ENCODE measurements at regions not wholly inside any gene's neighbourhood (a gene's known extent, or its start where the extent isn't known, plus 50 kb on each side); places are given as distances from the start of the nearest gene placed in this dataset.

- no peaks in the 10 kb centered on the region for H3K79me2 ChIP-seq (ENCODE audit: control insufficient read depth, insufficient read depth, low read length, poor library complexity)
- no peaks in the 10 kb centered on the region for H3K27me3 ChIP-seq (ENCODE audit: insufficient read depth, low read length)
- no peak overlapping the region for H4K8ac ChIP-seq (ENCODE audit: low read depth, low read length)
- no peak overlapping the region for H2AFZ ChIP-seq (ENCODE audit: insufficient read depth, low read length, poor library complexity)
- H3K9me3 ChIP-seq (ENCODE audit: insufficient read depth, low read depth, low read length) = no peaks in the 10 kb centered on the region
- no peak overlapping the region for H2BK5ac ChIP-seq (ENCODE audit: low read depth, low read length, poor library complexity)
- H3K9ac ChIP-seq (ENCODE audit: low read length) = no peak overlapping the region
- no peak overlapping the region for H3K4ac ChIP-seq (ENCODE audit: low read depth, low read length)
- H3K14ac ChIP-seq (ENCODE audit: low read length) = no peak overlapping the region
- DNase-seq = peak in 1 of 2 donors; percentile 1
- WGBS (ENCODE audit: extremely low coverage, insufficient coverage, insufficient read length) = no CpG with 5 or more reads among the region's 2 CpGs
- no peak overlapping the region for H3K27ac ChIP-seq (ENCODE audit: low read depth, low read length)
- H3K4me1 ChIP-seq (ENCODE audit: control insufficient read depth in 1 of 2, insufficient read depth in 2 of 2, low read length in 2 of 2) = no peaks in the 10 kb centered on the region
- H2AK5ac ChIP-seq (ENCODE audit: low read length) = no peak overlapping the region
- H2BK12ac ChIP-seq (ENCODE audit: low read length) = no peak overlapping the region
- no peak overlapping the region for H4K12ac ChIP-seq (ENCODE audit: low read depth, low read length)
- H4K91ac ChIP-seq (ENCODE audit: low read depth, low read length) = no peak overlapping the region
- H3K4me3 ChIP-seq (ENCODE audit: low read depth, low read length) = no peak overlapping the region
- H3K79me1 ChIP-seq (ENCODE audit: low read length) = no peaks in the 10 kb centered on the region
- H2BK120ac ChIP-seq (ENCODE audit: insufficient read depth, low read length, poor library complexity) = no peak overlapping the region
- H3K4me2 ChIP-seq (ENCODE audit: low read length) = no peak overlapping the region
- no peak overlapping the region for H3K18ac ChIP-seq (ENCODE audit: low read length)
- no peak overlapping the region for H3K23ac ChIP-seq (ENCODE audit: low read length)
- H3K36me3 ChIP-seq (ENCODE audit: control insufficient read depth in 1 of 2, insufficient read depth in 2 of 2, low read length in 2 of 2) = no peaks in the 10 kb centered on the region
These were observed 168.1 kb upstream of the NOVA1 start for GRCh38 chr14:26765768-26766520.

GRCh38 chr14:26766726-26767125, 168.9 kb upstream of the NOVA1 start:
- no peak overlapping the region for H3K9ac ChIP-seq (ENCODE audit: low read length)
- H3K4me3 ChIP-seq (ENCODE audit: low read depth, low read length) = no peak overlapping the region
- no peaks in the 10 kb centered on the region for H3K9me3 ChIP-seq (ENCODE audit: insufficient read depth, low read depth, low read length)
- H3K27me3 ChIP-seq (ENCODE audit: insufficient read depth, low read length) = no peaks in the 10 kb centered on the region
- H3K4ac ChIP-seq (ENCODE audit: low read depth, low read length) = no peak overlapping the region
- H3K36me3 ChIP-seq (ENCODE audit: control insufficient read depth in 1 of 2, insufficient read depth in 2 of 2, low read length in 2 of 2) = no peaks in the 10 kb centered on the region
- H4K91ac ChIP-seq (ENCODE audit: low read depth, low read length) = no peak overlapping the region
- no CpG with 5 or more reads among the region's 1 CpG for WGBS (ENCODE audit: extremely low coverage, insufficient coverage, insufficient read length)
- H4K8ac ChIP-seq (ENCODE audit: low read depth, low read length) = no peak overlapping the region
- H3K27ac ChIP-seq (ENCODE audit: low read depth, low read length) = no peak overlapping the region
- no peaks in the 10 kb centered on the region for H3K79me2 ChIP-seq (ENCODE audit: control insufficient read depth, insufficient read depth, low read length, poor library complexity)
- H2AK5ac ChIP-seq (ENCODE audit: low read length) = no peak overlapping the region
- H3K79me1 ChIP-seq (ENCODE audit: low read length) = no peaks in the 10 kb centered on the region
- H3K18ac ChIP-seq (ENCODE audit: low read length) = no peak overlapping the region
- no peak overlapping the region for H3K4me2 ChIP-seq (ENCODE audit: low read length)
- H2BK120ac ChIP-seq (ENCODE audit: insufficient read depth, low read length, poor library complexity) = no peak overlapping the region
- no peak overlapping the region for H3K14ac ChIP-seq (ENCODE audit: low read length)
- H3K4me1 ChIP-seq (ENCODE audit: control insufficient read depth in 1 of 2, insufficient read depth in 2 of 2, low read length in 2 of 2) = no peaks in the 10 kb centered on the region
- no peak overlapping the region for H2BK5ac ChIP-seq (ENCODE audit: low read depth, low read length, poor library complexity)
- H3K23ac ChIP-seq (ENCODE audit: low read length) = no peak overlapping the region
- no peak overlapping the region for H4K12ac ChIP-seq (ENCODE audit: low read depth, low read length)
- no peak for DNase-seq
- no peak overlapping the region for H2AFZ ChIP-seq (ENCODE audit: insufficient read depth, low read length, poor library complexity)
- no peak overlapping the region for H2BK12ac ChIP-seq (ENCODE audit: low read length)

GRCh38 chr14:26773906-26774593, 176.2 kb upstream of the NOVA1 start:
- no peaks in the 10 kb centered on the region for H3K36me3 ChIP-seq (ENCODE audit: control insufficient read depth in 1 of 2, insufficient read depth in 2 of 2, low read length in 2 of 2)
- H3K4me3 ChIP-seq (ENCODE audit: low read depth, low read length) = no peak overlapping the region
- H3K4me1 ChIP-seq (ENCODE audit: control insufficient read depth in 1 of 2, insufficient read depth in 2 of 2, low read length in 2 of 2) = no peaks in the 10 kb centered on the region
- no peaks in the 10 kb centered on the region for H3K79me2 ChIP-seq (ENCODE audit: control insufficient read depth, insufficient read depth, low read length, poor library complexity)
- no peak overlapping the region for H2AK5ac ChIP-seq (ENCODE audit: low read length)
- H3K79me1 ChIP-seq (ENCODE audit: low read length) = no peaks in the 10 kb centered on the region
- H2BK5ac ChIP-seq (ENCODE audit: low read depth, low read length, poor library complexity) = no peak overlapping the region
- WGBS (ENCODE audit: extremely low coverage, insufficient coverage, insufficient read length) = no CpG with 5 or more reads among the region's 5 CpGs
- H3K9me3 ChIP-seq (ENCODE audit: insufficient read depth, low read depth, low read length) = no peaks in the 10 kb centered on the region
- no peak overlapping the region for H4K8ac ChIP-seq (ENCODE audit: low read depth, low read length)
- H3K27me3 ChIP-seq (ENCODE audit: insufficient read depth, low read length) = no peaks in the 10 kb centered on the region
- no peak overlapping the region for H3K4ac ChIP-seq (ENCODE audit: low read depth, low read length)
- H3K4me2 ChIP-seq (ENCODE audit: low read length) = no peak overlapping the region
- H3K9ac ChIP-seq (ENCODE audit: low read length) = no peak overlapping the region
- H3K23ac ChIP-seq (ENCODE audit: low read length) = no peak overlapping the region
- DNase-seq = no peak
- no peak overlapping the region for H2BK120ac ChIP-seq (ENCODE audit: insufficient read depth, low read length, poor library complexity)
- no peak overlapping the region for H2BK12ac ChIP-seq (ENCODE audit: low read length)
- no peak overlapping the region for H3K27ac ChIP-seq (ENCODE audit: low read depth, low read length)
- H3K18ac ChIP-seq (ENCODE audit: low read length) = no peak overlapping the region
- no peak overlapping the region for H4K91ac ChIP-seq (ENCODE audit: low read depth, low read length)
- no peak overlapping the region for H3K14ac ChIP-seq (ENCODE audit: low read length)
- no peak overlapping the region for H4K12ac ChIP-seq (ENCODE audit: low read depth, low read length)
- H2AFZ ChIP-seq (ENCODE audit: insufficient read depth, low read length, poor library complexity) = no peak overlapping the region

- no peak overlapping the region for H3K27ac ChIP-seq (ENCODE audit: low read depth, low read length)
- no peaks in the 10 kb centered on the region for H3K79me1 ChIP-seq (ENCODE audit: low read length)
- H2AK5ac ChIP-seq (ENCODE audit: low read length) = no peak overlapping the region
- H3K18ac ChIP-seq (ENCODE audit: low read length) = no peak overlapping the region
- H3K79me2 ChIP-seq (ENCODE audit: control insufficient read depth, insufficient read depth, low read length, poor library complexity) = no peaks in the 10 kb centered on the region
- no peak overlapping the region for H4K12ac ChIP-seq (ENCODE audit: low read depth, low read length)
- no peak overlapping the region for H2BK12ac ChIP-seq (ENCODE audit: low read length)
- H3K9ac ChIP-seq (ENCODE audit: low read length) = no peak overlapping the region
- H4K8ac ChIP-seq (ENCODE audit: low read depth, low read length) = no peak overlapping the region
- H3K4me1 ChIP-seq (ENCODE audit: control insufficient read depth in 1 of 2, insufficient read depth in 2 of 2, low read length in 2 of 2) = no peaks in the 10 kb centered on the region
- H2BK5ac ChIP-seq (ENCODE audit: low read depth, low read length, poor library complexity) = no peak overlapping the region
- WGBS (ENCODE audit: extremely low coverage, insufficient coverage, insufficient read length) = no CpG with 5 or more reads among the region's 5 CpGs
- H4K91ac ChIP-seq (ENCODE audit: low read depth, low read length) = no peak overlapping the region
- no peak overlapping the region for H3K4me3 ChIP-seq (ENCODE audit: low read depth, low read length)
- no peaks in the 10 kb centered on the region for H3K36me3 ChIP-seq (ENCODE audit: control insufficient read depth in 1 of 2, insufficient read depth in 2 of 2, low read length in 2 of 2)
- peak in 1 of 2 donors; percentile 4 for DNase-seq
- no peak overlapping the region for H2AFZ ChIP-seq (ENCODE audit: insufficient read depth, low read length, poor library complexity)
- H3K14ac ChIP-seq (ENCODE audit: low read length) = no peak overlapping the region
- no peak overlapping the region for H2BK120ac ChIP-seq (ENCODE audit: insufficient read depth, low read length, poor library complexity)
- no peak overlapping the region for H3K4me2 ChIP-seq (ENCODE audit: low read length)
- H3K23ac ChIP-seq (ENCODE audit: low read length) = no peak overlapping the region
- no peak overlapping the region for H3K4ac ChIP-seq (ENCODE audit: low read depth, low read length)
- no peaks in the 10 kb centered on the region for H3K27me3 ChIP-seq (ENCODE audit: insufficient read depth, low read length)
- H3K9me3 ChIP-seq (ENCODE audit: insufficient read depth, low read depth, low read length) = no peaks in the 10 kb centered on the region
These were observed 178.1 kb upstream of the NOVA1 start for GRCh38 chr14:26775765-26776563.
